Activated T-cell treated with anti-CD3 and anti-CD28 coated beads, Interleukin-2, amount 50 U/mL, for 24 hours (primary cell): ENCODE measurements at regions not wholly inside any gene's neighbourhood (a gene's known extent, or its start where the extent isn't known, plus 50 kb on each side); places are given as distances from the start of the nearest gene placed in this dataset.

Experiments
- DNase-seq: peaks from one replicate; pipeline ENCODE4 v3.0.0-alpha.2; 2020
- H3K27ac Mint-ChIP-seq: 2 replicates; pipeline ENCODE4 v1.8.0; 2020; ENCODE audit warnings: mild to moderate bottlenecking, mixed read lengths
- H3K27me3 Mint-ChIP-seq: 2 replicates; pipeline ENCODE4 v1.8.0; 2020; ENCODE audit warnings: mixed read lengths
- H3K36me3 Mint-ChIP-seq: 2 replicates; pipeline ENCODE4 v1.8.0; 2020; ENCODE audit warnings: low read depth, mixed read lengths
- H3K4me1 Mint-ChIP-seq: 2 replicates; pipeline ENCODE4 v1.8.0; 2020; ENCODE audit warnings: low read depth, mixed read lengths
- H3K4me3 Mint-ChIP-seq: 2 replicates; pipeline ENCODE4 v1.8.0; 2020; ENCODE audit warnings: mild to moderate bottlenecking, moderate library complexity, mixed read lengths
- H3K9me3 Mint-ChIP-seq: 2 replicates; pipeline ENCODE4 v1.8.0; 2020; ENCODE audit warnings: mixed read lengths

GRCh38 chr6:87785229-87785862, 83.3 kb upstream of the AKIRIN2 start:
- no peak overlapping the region for H3K4me3 Mint-ChIP-seq
- no peaks in the 10 kb centered on the region for H3K4me1 Mint-ChIP-seq
- no peak overlapping the region for H3K27ac Mint-ChIP-seq
- H3K36me3 Mint-ChIP-seq, result no peaks in the 10 kb centered on the region
- no peaks in the 10 kb centered on the region for H3K27me3 Mint-ChIP-seq
- DNase-seq, result no peak
- H3K9me3 Mint-ChIP-seq, result no peaks in the 10 kb centered on the region

GRCh38 chr6:87784690-87785089, 82.7 kb upstream of the AKIRIN2 start:
- no peaks in the 10 kb centered on the region for H3K27me3 Mint-ChIP-seq
- H3K4me3 Mint-ChIP-seq, result no peak overlapping the region
- H3K9me3 Mint-ChIP-seq, result no peaks in the 10 kb centered on the region

DNA sequence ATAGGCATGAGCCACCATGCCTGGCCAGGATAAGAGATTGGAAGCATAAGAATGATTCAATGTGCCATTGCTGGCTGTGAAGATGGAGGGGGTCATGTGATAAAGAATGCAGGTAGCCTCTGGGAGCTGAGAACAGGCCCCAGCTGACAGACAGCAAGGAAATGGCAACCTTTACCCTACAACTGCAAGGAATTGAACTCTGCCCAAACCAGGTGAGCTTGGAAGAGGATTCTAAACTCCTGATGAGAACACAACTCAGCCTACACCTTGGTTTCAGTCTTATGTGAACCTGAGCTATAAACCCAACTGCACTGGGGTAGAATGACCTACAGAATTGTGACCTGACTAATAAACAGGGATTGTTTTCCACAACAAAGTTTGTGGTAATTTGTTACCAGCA, 82.0 kb upstream of the AKIRIN2 start:
- H3K36me3 Mint-ChIP-seq, result no peaks in the 10 kb centered on the region
- no peaks in the 10 kb centered on the region for H3K9me3 Mint-ChIP-seq
- no peak overlapping the region for H3K4me3 Mint-ChIP-seq
- H3K27me3 Mint-ChIP-seq, result no peaks in the 10 kb centered on the region
- H3K27ac Mint-ChIP-seq, result no peak overlapping the region
- no peaks in the 10 kb centered on the region for H3K4me1 Mint-ChIP-seq
- no peak for DNase-seq

More at GRCh38 chr6:87784690-87785089, 82.7 kb upstream of the AKIRIN2 start:
- DNase-seq, result no peak
- Mint-ChIP-seq H3K4me1 (no peaks in the 10 kb centered on the region), H3K36me3 (no peaks in the 10 kb centered on the region), H3K27ac (no peak overlapping the region)

DNA sequence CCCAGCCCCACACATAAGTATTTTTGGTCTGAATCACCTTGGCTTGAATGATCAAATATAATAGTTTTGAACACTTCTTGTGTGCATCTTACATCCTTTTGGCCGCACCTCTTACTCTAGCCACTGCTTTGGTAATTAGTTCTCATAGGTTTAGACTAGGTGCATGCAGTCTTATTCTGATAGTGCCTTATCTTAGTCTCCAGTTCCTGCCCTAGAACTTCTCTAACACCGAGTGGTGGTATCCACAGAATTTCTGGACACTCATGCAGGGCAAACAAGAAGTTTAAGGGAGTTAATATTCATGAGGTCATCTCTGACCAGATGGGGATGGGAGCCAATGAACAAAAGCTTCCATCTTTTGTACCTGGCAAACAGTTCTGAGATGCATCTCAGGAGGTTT, 77.5 kb upstream of the AKIRIN2 start:
- Mint-ChIP-seq H3K4me1 (no peaks in the 10 kb centered on the region), H3K27ac (no peak overlapping the region), H3K9me3 (no peaks in the 10 kb centered on the region), H3K36me3 (no peaks in the 10 kb centered on the region), H3K27me3 (no peaks in the 10 kb centered on the region), H3K4me3 (no peak overlapping the region)
- no peak for DNase-seq

DNA sequence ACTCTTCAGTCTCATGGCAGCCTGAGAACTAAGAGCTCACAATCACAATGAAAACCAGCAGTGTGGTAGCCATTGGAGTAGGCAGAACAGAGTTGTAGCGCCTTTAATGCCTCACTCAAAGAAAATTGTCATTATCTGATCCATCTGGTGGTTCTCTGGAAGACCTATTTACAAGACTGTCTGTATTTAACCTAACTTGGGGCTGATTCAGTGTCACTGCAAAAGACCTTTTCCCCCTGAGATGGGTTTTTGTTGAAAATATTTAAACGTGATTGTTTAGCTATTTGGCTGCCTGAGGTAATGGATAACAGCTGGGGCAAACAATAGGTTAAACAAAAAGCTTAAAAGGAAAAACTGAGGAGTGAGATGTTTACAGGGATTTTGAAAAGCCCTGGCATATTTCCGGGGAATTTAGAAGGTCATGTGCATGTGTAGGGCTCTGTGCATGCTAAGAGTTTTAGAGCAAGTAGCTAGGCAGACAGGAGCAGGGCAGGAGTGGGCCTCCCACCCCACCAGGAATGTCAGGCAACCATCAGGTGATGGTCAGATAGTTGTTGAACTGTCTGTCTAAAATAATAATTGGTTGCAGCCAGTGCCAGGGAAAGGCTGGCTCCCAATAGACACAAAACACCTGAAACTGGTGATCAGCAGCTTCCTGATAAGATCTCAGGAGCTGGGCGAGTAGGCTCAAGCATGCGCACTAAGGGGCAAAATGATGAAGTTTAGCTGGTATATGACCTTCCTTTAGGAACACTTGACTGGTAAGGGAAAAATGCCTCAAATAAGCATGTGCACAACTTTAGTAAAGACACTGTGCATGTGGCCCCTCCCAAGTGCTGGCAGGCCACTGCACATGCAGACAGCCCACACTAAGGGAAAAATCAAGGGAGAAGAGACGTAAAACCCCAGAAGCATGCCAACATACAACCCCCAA, 70.8 kb upstream of the AKIRIN2 start:
- Mint-ChIP-seq H3K4me1 (no peaks in the 10 kb centered on the region), H3K27me3 (no peaks in the 10 kb centered on the region), H3K27ac (no peak overlapping the region), H3K4me3 (no peak overlapping the region), H3K36me3 (no peaks in the 10 kb centered on the region), H3K9me3 (no peaks in the 10 kb centered on the region)
- DNase-seq, result no peak

- no peak for DNase-seq
- Mint-ChIP-seq H3K9me3 (no peaks in the 10 kb centered on the region), H3K36me3 (no peaks in the 10 kb centered on the region), H3K27me3 (no peaks in the 10 kb centered on the region), H3K4me3 (no peak overlapping the region), H3K4me1 (no peaks in the 10 kb centered on the region), H3K27ac (no peak overlapping the region)
Measured at GRCh38 chr6:87767478-87767877, 65.4 kb upstream of the AKIRIN2 start.

- DNase-seq, result no peak
- Mint-ChIP-seq H3K4me3 (no peak overlapping the region), H3K9me3 (no peaks in the 10 kb centered on the region), H3K4me1 (no peaks in the 10 kb centered on the region), H3K27ac (no peak overlapping the region), H3K27me3 (no peaks in the 10 kb centered on the region), H3K36me3 (no peaks in the 10 kb centered on the region)
Measured at GRCh38 chr6:87766211-87766610, 64.2 kb upstream of the AKIRIN2 start.

GRCh38 chr6:87763901-87764300, 61.9 kb upstream of the AKIRIN2 start:
- Mint-ChIP-seq H3K9me3 (no peaks in the 10 kb centered on the region), H3K4me1 (no peaks in the 10 kb centered on the region), H3K27ac (no peak overlapping the region), H3K27me3 (no peaks in the 10 kb centered on the region), H3K4me3 (no peak overlapping the region), H3K36me3 (no peaks in the 10 kb centered on the region)
- DNase-seq, result no peak

GRCh38 chr6:87763276-87763675, 61.2 kb upstream of the AKIRIN2 start:
- H3K4me3 Mint-ChIP-seq, result no peak overlapping the region
- no peaks in the 10 kb centered on the region for H3K4me1 Mint-ChIP-seq
- H3K27ac Mint-ChIP-seq, result no peak overlapping the region
- H3K36me3 Mint-ChIP-seq, result no peaks in the 10 kb centered on the region
- no peaks in the 10 kb centered on the region for H3K9me3 Mint-ChIP-seq
- DNase-seq, result no peak
- H3K27me3 Mint-ChIP-seq, result no peaks in the 10 kb centered on the region

- H3K9me3 Mint-ChIP-seq, result no peaks in the 10 kb centered on the region
- no peak overlapping the region for H3K27ac Mint-ChIP-seq
- H3K27me3 Mint-ChIP-seq, result no peaks in the 10 kb centered on the region
- DNase-seq, result no peak
- H3K4me3 Mint-ChIP-seq, result no peak overlapping the region
- peaks cover 2% of the 10 kb centered on the region for H3K4me1 Mint-ChIP-seq
- H3K36me3 Mint-ChIP-seq, result no peaks in the 10 kb centered on the region
Measured at GRCh38 chr6:87762116-87762515, 60.1 kb upstream of the AKIRIN2 start.

DNA sequence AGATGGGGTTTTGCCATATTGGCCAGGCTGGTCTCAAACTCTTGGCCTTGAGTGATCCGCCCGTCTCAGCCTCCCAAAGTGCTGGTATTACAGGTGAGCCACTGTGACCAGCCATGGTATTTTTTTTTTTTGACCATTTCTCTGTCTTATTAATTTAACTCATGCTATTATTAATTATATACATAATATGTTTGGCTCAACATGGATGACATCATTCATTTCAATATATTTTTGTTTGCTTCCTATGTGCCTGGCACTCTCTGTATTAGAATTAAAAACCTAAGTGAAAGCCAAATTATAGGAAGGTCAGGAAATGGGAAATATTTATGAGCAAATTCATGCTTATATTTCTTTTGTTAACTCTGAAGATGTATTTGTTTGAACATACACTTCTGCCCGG, 55.8 kb upstream of the AKIRIN2 start:
- Mint-ChIP-seq H3K27ac (no peak overlapping the region), H3K4me3 (no peak overlapping the region), H3K9me3 (no peaks in the 10 kb centered on the region), H3K4me1 (peaks cover 17% of the 10 kb centered on the region), H3K27me3 (no peaks in the 10 kb centered on the region), H3K36me3 (no peaks in the 10 kb centered on the region)
- no peak for DNase-seq

DNA sequence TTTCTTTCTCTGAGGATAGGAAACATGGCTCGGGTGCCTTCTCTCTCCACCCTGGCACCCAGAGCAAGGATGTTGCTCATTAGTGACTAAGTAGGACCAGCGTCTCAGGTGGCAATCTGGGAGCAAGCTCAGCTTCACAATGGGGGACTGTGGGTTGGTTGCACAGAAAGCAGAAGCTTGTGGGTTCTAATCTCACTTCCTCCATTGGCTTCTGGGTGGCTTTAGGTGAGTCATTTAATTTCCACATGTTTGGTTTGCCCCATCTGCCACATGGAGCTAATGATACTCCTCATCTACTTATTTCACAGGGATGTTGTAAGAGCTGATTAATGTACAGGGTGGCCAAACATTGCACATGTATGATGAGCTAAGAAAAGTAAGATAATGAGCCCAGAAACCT, 54.8 kb upstream of the AKIRIN2 start:
- peaks cover 17% of the 10 kb centered on the region for H3K4me1 Mint-ChIP-seq

DNA sequence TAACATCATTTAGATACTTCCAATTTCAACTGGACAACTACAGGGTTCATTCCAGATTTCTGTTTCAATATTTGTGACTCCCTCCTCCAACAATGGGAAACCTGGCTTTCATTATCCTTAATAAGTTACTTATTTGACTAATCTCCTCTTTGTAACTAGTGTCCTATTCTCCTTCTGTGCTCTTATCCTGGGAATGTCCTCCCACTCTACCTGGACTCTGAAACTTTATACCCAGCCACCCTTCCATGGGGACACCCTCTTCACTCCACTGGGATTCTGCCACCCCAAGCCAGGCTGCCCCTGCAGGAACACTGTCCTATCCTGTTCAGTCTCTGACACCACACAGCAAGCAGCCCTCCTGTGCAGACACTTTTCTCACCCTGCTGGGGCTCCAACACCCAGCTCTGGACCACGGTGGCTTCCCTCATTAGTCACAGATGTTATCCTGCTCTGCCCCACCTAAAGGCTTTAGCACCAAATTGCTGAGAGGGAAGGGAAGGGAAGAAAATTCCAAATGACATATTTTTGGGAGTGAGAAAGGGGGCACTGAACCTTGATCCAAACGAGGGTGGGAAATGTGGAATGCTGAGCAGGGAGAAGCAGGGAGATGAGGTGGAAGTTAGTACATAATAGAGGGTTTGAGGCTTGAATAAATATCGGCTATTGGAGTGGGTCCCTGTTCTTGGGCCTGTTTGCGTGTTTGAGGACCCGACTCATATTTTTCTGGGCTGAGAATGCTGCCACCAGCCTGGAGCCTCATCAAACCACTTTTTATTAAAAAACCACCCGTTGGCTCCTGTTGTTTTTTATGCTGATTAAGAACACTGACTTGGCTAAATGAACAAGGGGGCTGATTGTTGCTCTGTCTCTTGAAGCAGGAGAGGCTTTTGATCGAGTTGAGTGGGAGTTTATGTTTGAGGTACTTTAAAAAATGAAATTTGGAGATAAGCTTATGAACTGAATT, 54.0 kb upstream of the AKIRIN2 start:
- Mint-ChIP-seq H3K27me3 (no peaks in the 10 kb centered on the region), H3K27ac (peak overlapping the region; percentile 72), H3K36me3 (no peaks in the 10 kb centered on the region), H3K4me1 (peaks cover 17% of the 10 kb centered on the region), H3K4me3 (no peak overlapping the region), H3K9me3 (no peaks in the 10 kb centered on the region)
- DNase-seq, result no peak

More for the DNA sequence above, 54.8 kb upstream of the AKIRIN2 start:
- H3K4me3 Mint-ChIP-seq, result no peak overlapping the region
- no peaks in the 10 kb centered on the region for H3K27me3 Mint-ChIP-seq
- H3K27ac Mint-ChIP-seq, result peak overlapping the region; percentile 48
- H3K36me3 Mint-ChIP-seq, result no peaks in the 10 kb centered on the region
- DNase-seq, result peak; percentile 40
- H3K9me3 Mint-ChIP-seq, result no peaks in the 10 kb centered on the region

- no peaks in the 10 kb centered on the region for H3K36me3 Mint-ChIP-seq
- no peak for DNase-seq
- no peak overlapping the region for H3K27ac Mint-ChIP-seq
- H3K27me3 Mint-ChIP-seq, result no peaks in the 10 kb centered on the region
- H3K4me3 Mint-ChIP-seq, result no peak overlapping the region
- H3K4me1 Mint-ChIP-seq, result peaks cover 17% of the 10 kb centered on the region
- no peaks in the 10 kb centered on the region for H3K9me3 Mint-ChIP-seq
Measured at GRCh38 chr6:87754828-87755227, 52.8 kb upstream of the AKIRIN2 start.
